IMR-90 (cell line): ENCODE measurements at regions not wholly inside any gene's neighbourhood (a gene's known extent, or its start where the extent isn't known, plus 50 kb on each side); places are given as distances from the start of the nearest gene placed in this dataset.

Experiments
- CEBPB ChIP-seq: IDR thresholded peaks from 2 replicates; pipeline ENCODE4 v1.6.1; 2012; ENCODE audit warnings: low read depth, low read length, improper control_type of control experiment
- CHD1 ChIP-seq: IDR thresholded peaks from 2 replicates; pipeline ENCODE4 v1.6.1; 2012; ENCODE audit warnings: low read depth, low read length, improper control_type of control experiment
- MXI1 ChIP-seq: IDR thresholded peaks from 2 replicates; pipeline ENCODE4 v1.6.1; 2012; ENCODE audit warnings: low read depth, mild to moderate bottlenecking, low read length, moderate library complexity, borderline replicate concordance
- POLR2A ChIP-seq: IDR thresholded peaks from 2 replicates; pipeline ENCODE4 v1.6.1; 2012; ENCODE audit warnings: mild to moderate bottlenecking, low read depth, low read length
- RAD21 ChIP-seq: IDR thresholded peaks from 2 replicates; pipeline ENCODE4 v1.6.1; 2012; ENCODE audit warnings: low read length, improper control_type of control experiment
- RFX5 ChIP-seq: IDR thresholded peaks from 2 replicates; pipeline ENCODE4 v1.8.0; 2012; ENCODE audit warnings: low read depth, mild to moderate bottlenecking, low read length, moderate library complexity
- SMC3 ChIP-seq: fragments of 150-350 bp; IDR thresholded peaks from 2 replicates; pipeline ENCODE4 v1.6.1; 2016; ENCODE audit warnings: low read depth, mild to moderate bottlenecking, antibody characterized with exemption, low read length, moderate library complexity
- TF ChIP-seq, protein P1 (sequence below): conservative IDR thresholded peaks from 2 replicates; pipeline ENCODE4 v1.5.1; 2012; ENCODE audit warnings: mild to moderate bottlenecking, low read depth, low read length, improper control_type of control experiment
- TF ChIP-seq, protein P2 (sequence below): fragments of 150-350 bp; IDR thresholded peaks from 2 replicates; pipeline ENCODE4 v1.6.1; 2017; ENCODE audit warnings: mild to moderate bottlenecking, antibody characterized with exemption, low read length, low read depth

DNA sequence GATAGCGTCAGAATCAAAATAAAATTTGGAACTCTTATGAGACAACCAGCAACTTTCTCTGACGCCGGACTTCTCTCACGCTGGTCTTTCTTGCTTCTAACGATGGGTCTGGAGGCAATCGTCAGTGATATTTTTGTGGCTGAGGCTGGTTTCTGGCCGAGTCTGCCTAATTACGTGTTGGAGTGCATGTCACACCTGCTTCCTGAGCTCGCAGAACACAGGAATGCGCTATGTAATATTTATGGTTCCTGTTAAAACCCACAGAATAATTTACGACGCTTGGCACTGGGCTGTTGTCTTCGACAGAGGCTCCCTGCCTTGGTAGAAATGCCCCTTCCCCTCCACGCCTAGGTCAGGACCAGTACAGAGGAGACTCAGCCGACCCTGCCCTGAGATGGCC, 64.9 kb downstream of the NPTX2 start:
- TF ChIP-seq, protein P1, sequence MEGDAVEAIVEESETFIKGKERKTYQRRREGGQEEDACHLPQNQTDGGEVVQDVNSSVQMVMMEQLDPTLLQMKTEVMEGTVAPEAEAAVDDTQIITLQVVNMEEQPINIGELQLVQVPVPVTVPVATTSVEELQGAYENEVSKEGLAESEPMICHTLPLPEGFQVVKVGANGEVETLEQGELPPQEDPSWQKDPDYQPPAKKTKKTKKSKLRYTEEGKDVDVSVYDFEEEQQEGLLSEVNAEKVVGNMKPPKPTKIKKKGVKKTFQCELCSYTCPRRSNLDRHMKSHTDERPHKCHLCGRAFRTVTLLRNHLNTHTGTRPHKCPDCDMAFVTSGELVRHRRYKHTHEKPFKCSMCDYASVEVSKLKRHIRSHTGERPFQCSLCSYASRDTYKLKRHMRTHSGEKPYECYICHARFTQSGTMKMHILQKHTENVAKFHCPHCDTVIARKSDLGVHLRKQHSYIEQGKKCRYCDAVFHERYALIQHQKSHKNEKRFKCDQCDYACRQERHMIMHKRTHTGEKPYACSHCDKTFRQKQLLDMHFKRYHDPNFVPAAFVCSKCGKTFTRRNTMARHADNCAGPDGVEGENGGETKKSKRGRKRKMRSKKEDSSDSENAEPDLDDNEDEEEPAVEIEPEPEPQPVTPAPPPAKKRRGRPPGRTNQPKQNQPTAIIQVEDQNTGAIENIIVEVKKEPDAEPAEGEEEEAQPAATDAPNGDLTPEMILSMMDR = no peak
- TF ChIP-seq CEBPB (no peak), RFX5 (no peak), POLR2A (no peak), SMC3 (no peak), RAD21 (no peak), MXI1 (no peak), CHD1 (no peak)
- TF ChIP-seq, protein P2, sequence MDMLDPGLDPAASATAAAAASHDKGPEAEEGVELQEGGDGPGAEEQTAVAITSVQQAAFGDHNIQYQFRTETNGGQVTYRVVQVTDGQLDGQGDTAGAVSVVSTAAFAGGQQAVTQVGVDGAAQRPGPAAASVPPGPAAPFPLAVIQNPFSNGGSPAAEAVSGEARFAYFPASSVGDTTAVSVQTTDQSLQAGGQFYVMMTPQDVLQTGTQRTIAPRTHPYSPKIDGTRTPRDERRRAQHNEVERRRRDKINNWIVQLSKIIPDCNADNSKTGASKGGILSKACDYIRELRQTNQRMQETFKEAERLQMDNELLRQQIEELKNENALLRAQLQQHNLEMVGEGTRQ = no peak
